K562 (cell line): ENCODE measurements at regions not wholly inside any gene's neighbourhood (a gene's known extent, or its start where the extent isn't known, plus 50 kb on each side); places are given as distances from the start of the nearest gene placed in this dataset.

Source experiments
- ATAC-seq: fragments of 200-7000 bp; cut with Tn5 transposase; 3 replicates; pipeline ENCODE4 v1.9.1; 2020; ENCODE audit warnings: moderate library complexity
- BruUV-seq: library from RNA; stranded (reverse); fragments of 400-500 nt; replicated peaks from 2 replicates; lab custom pipeline; 2021; lab: Mats Ljungman, UMichigan
- CTCF ChIA-PET: fragments of 300-600 bp; formaldehyde crosslinking; extraction: SDS; loops from one replicate; lab custom pipeline; 2021; ENCODE audit warnings: low intra/inter-chr PET ratio; lab: Yijun Ruan, JAX
- POLR2A ChIA-PET: fragments of 300-600, 350-650 bp; sonication (Branson Sonifier 250); formaldehyde crosslinking; extraction: SDS; loops from one replicate; lab custom pipeline; 2021; ENCODE audit warnings: antibody characterized with exemption, inconsistent platforms; lab: Yijun Ruan, JAX
- DNase-seq, 4 experiments: peaks; one replicate each; pipeline versions ENCODE4 v3.0.0 to v3.0.0-alpha.2; 2011 to 2018; ENCODE audit warnings: low spot score in 3 of 4, mixed read lengths in 3 of 4; ENCODE audit errors: extremely low read depth in 1 of 4
- FAIRE-seq: peaks from 2 replicates; lab custom pipeline; 2011; peaks lifted over from hg19 to GRCh38; lab: Jason Lieb, UNC
- H2AFZ ChIP-seq: 2 replicates; pipeline ENCODE4 v1.6.0; 2011; ENCODE audit warnings: low read depth, low read length, control low read depth, inconsistent platforms
- H3K27ac ChIP-seq: fragments of 200-600 bp; 3 replicates; pipeline ENCODE4 v1.8.0; 2011; ENCODE audit warnings: low read depth, mild to moderate bottlenecking, control low read depth, inconsistent platforms, low read length, moderate library complexity, mixed read lengths; ENCODE audit errors: extremely low read depth
- H3K27me3 ChIP-seq, 2 experiments: fragments of 300-600 bp in 1 of 2; 2 replicates in 1 of 2; 3 replicates in 1 of 2; pipeline versions ENCODE4 v1.6.0 to v1.8.0; 2011; ENCODE audit warnings: inconsistent platforms in 2 of 2, low read length in 2 of 2, mild to moderate bottlenecking in 1 of 2, mixed read lengths in 1 of 2, moderate library complexity in 1 of 2; ENCODE audit not compliant: control insufficient read depth in 2 of 2, insufficient read depth in 2 of 2
- H3K36me3 ChIP-seq: fragments of 300-600 bp; 3 replicates; pipeline ENCODE4 v1.8.0; 2011; ENCODE audit warnings: mild to moderate bottlenecking, low read length, inconsistent platforms; ENCODE audit not compliant: control insufficient read depth, insufficient read depth
- H3K4me1 ChIP-seq, 2 experiments: fragments of 200-600 bp in 1 of 2; replicated peaks in 1 of 2; 2 replicates in 1 of 2; 3 replicates in 1 of 2; pipeline versions ENCODE4 v1.5.1 to v1.8.0; 2011; ENCODE audit warnings: inconsistent platforms in 2 of 2, low read length in 2 of 2, mild to moderate bottlenecking in 1 of 2, mixed read lengths in 1 of 2, moderate library complexity in 1 of 2; ENCODE audit not compliant: control insufficient read depth in 2 of 2, insufficient read depth in 2 of 2
- H3K4me2 ChIP-seq: 2 replicates; pipeline ENCODE4 v1.6.1; 2011; ENCODE audit warnings: low read length, control low read depth, inconsistent platforms, mixed read lengths; ENCODE audit not compliant: insufficient read depth
- H3K4me3 ChIP-seq: fragments of 200-600 bp; sonication (generic), shearing (Covaris generic); 2 replicates; pipeline ENCODE4 v1.5.1; 2016; ENCODE audit warnings: control low read depth, inconsistent platforms
- H3K79me2 ChIP-seq: fragments of 200-600 bp; 3 replicates; pipeline ENCODE4 v1.8.0; 2011; ENCODE audit warnings: low read length, inconsistent platforms; ENCODE audit not compliant: control insufficient read depth, insufficient read depth
- H3K9ac ChIP-seq, 2 experiments: 2 replicates each; pipeline versions ENCODE4 v1.6.0 to v1.6.1; 2011; ENCODE audit warnings: low read depth in 2 of 2, low read length in 2 of 2, control low read depth in 1 of 2, inconsistent platforms in 1 of 2, mild to moderate bottlenecking in 1 of 2, mixed read lengths in 1 of 2; ENCODE audit not compliant: insufficient read depth in 1 of 2
- H3K9me1 ChIP-seq: one replicate; pipeline ENCODE4 v1.6.0; 2011; ENCODE audit warnings: inconsistent platforms, mild to moderate bottlenecking, low read length, moderate library complexity; ENCODE audit not compliant: control insufficient read depth, insufficient read depth
- H3K9me3 ChIP-seq: replicated peaks from 2 replicates; pipeline ENCODE4 v1.5.1; 2011; ENCODE audit warnings: low read depth, low read length, inconsistent platforms; ENCODE audit not compliant: control insufficient read depth, insufficient read depth
- H4K20me1 ChIP-seq: replicated peaks from 2 replicates; pipeline ENCODE4 v1.6.1; 2011; ENCODE audit warnings: low read length, inconsistent platforms, mixed read lengths; ENCODE audit not compliant: control insufficient read depth, insufficient read depth
- ARID2 ChIP-seq: fragments of 450-650 bp; IDR thresholded peaks from 2 replicates; pipeline ENCODE4 v1.6.1; 2017; ENCODE audit warnings: antibody characterized with exemption, mild to moderate bottlenecking
- GTF2E2 ChIP-seq: fragments of 200-800 bp; sonication (Bioruptor generic); IDR thresholded peaks from 2 replicates; pipeline ENCODE4 v1.6.1; 2016; ENCODE audit warnings: missing genetic modification characterization, missing compliant biosample characterization
- JUND ChIP-seq, 2 experiments: IDR thresholded peaks; 2 replicates in 1 of 2; 3 replicates in 1 of 2; pipeline ENCODE4 v1.6.1; 2011; ENCODE audit warnings: borderline replicate concordance in 2 of 2, low read depth in 2 of 2, low read length in 2 of 2, improper control_type of control experiment in 1 of 2, missing biosample characterization in 1 of 2, missing genetic modification characterization in 1 of 2, missing genetic modification reagents in 1 of 2
- SMARCC2 ChIP-seq: fragments of 450-650 bp; IDR thresholded peaks from 2 replicates; pipeline ENCODE4 v1.6.1; 2017; ENCODE audit warnings: antibody characterized with exemption, moderate library complexity, mild to moderate bottlenecking, low read depth
- ZNF124 ChIP-seq: sonication (generic); formaldehyde crosslinking; IDR thresholded peaks from 2 replicates; pipeline ENCODE4 v1.8.1; 2022; ENCODE audit warnings: missing genetic modification reagents
- ZNF274 ChIP-seq: IDR thresholded peaks from 2 replicates; pipeline ENCODE4 v1.6.1; 2011; ENCODE audit warnings: low read depth, mild to moderate bottlenecking, low read length, moderate library complexity, borderline replicate concordance
- ZNF444 ChIP-seq: fragments of 250-450 bp; sonication (Bioruptor Pico); IDR thresholded peaks from 2 replicates; pipeline ENCODE4 v1.4.0; 2020; ENCODE audit warnings: mild to moderate bottlenecking, moderate library complexity
- ZNF76 ChIP-seq: fragments of 250-450 bp; sonication (Bioruptor Pico); IDR thresholded peaks from 2 replicates; pipeline ENCODE4 v1.4.0; 2020; ENCODE audit warnings: mild to moderate bottlenecking, moderate library complexity, borderline replicate concordance
- WGBS: fragments of 100-300 bp; shearing (Covaris generic); methylation state at CpG from one replicate; pipeline ENCODE4 v1.1.6; 2016; ENCODE audit warnings: low coverage, mixed read lengths; ENCODE audit not compliant: insufficient coverage; ENCODE audit errors: missing lambda C conversion rate; 5-methylcytosine and 5-hydroxymethylcytosine counted together
- in situ Hi-C: fragments of 300-500 bp; cut with MboI; formaldehyde crosslinking; loops from 4 replicates; pipeline ENCODE4 v1.15.0; 2018; ENCODE audit warnings: inconsistent platforms, mixed read lengths
- intact Hi-C: fragments of 100-400 bp; cut with micrococcal nuclease; formaldehyde crosslinking; loops from 2 replicates; pipeline ENCODE4 v1.14.2; 2022

DNA sequence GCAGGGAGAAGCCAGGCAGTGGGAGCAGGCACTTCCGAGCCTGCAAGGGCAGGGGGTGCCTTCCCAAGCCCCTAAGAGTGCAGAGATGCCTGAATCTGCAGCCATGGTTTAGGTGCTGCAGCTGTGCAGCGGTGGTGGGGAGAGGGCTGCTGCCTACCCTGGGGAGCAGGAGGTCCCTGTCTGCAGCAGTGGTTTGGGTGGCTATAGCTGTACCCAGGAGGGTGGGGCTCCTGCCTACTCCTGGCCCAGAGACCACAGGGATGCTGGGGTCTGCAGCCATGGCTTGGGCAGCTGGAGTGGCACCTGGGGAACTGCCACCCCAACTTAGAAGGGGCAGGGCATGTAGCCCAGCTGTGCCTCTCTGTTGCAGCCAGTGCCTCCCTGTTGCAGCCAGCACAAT, 488.1 kb upstream of the THBS1 start:
- in situ Hi-C loops (no loop called here), intact Hi-C loops (no loop called here)
- no peak overlapping the region for H3K4me2 ChIP-seq
- H3K9me3 ChIP-seq, result no peaks in the 10 kb centered on the region
- ATAC-seq (no peak), DNase-seq (no peak), FAIRE-seq (no peak)
- H3K36me3 ChIP-seq, result no peaks in the 10 kb centered on the region
- WGBS, result 0% methylated on average over 2 of the region's 2 CpGs
- H3K9ac ChIP-seq, result no peak overlapping the region
- no peaks in the 10 kb centered on the region for H3K9me1 ChIP-seq
- H3K4me3 ChIP-seq, result no peak overlapping the region
- TF ChIP-seq GTF2E2 (tag) (no peak), ZNF124 (CRISPR knock-in tag) (no peak), ZNF444 (CRISPR knock-in tag) (no peak), ZNF76 (CRISPR knock-in tag) (no peak), JUND (IDR thresholded peaks at IDR 0.05; ENCODE audit: borderline replicate concordance, low read depth, low read length) (no peak), JUND (tag; IDR thresholded peaks at IDR 0.05; ENCODE audit: borderline replicate concordance, low read depth, low read length) (no peak), ARID2 (no peak), ZNF274 (no peak), SMARCC2 (no peak)
- POLR2A ChIA-PET, result no interaction called here
- no peaks in the 10 kb centered on the region for H3K4me1 ChIP-seq
- H4K20me1 ChIP-seq, result no peaks in the 10 kb centered on the region
- no peaks in the 10 kb centered on the region; a peak in 1 of 5 replicates for H3K27me3 ChIP-seq
- CTCF ChIA-PET, result no interaction called here
- BruUV-seq, result no TSS peak
- no peaks in the 10 kb centered on the region for H3K79me2 ChIP-seq
- H2AFZ ChIP-seq, result no peak overlapping the region
- H3K27ac ChIP-seq, result no peak overlapping the region
